ENCODE measurements at regions not wholly inside any gene's neighbourhood (a gene's known extent, or its start where the extent isn't known, plus 50 kb on each side); places are given as distances from the start of the nearest gene placed in this dataset.
"Not testable (repeated sequence)": the region's sequence is repeated elsewhere in the genome, so short reads cannot be mapped to it uniquely, and the experiment has no call there.

DNA sequence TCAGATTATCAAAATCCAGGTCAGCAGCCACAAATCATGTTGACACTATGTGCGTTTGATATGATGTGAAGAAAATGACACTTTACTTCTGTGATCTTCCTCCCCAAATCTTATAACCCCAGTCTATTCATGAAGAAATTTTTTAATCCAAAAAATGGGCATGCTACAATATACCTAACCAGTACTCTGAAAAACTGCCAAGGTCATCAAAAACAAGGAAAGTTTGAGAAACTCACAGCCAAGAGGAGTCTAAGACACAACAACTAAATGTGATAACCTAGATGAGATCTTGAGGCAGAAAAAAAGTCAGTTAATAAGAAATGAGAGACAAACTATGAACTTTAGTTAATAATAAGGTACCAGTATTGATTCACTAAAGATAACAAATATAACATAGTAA lies 200.6 kb upstream of the IRAK1BP1 start:
- no peaks in the 10 kb centered on the region for H3K4me1 Mint-ChIP-seq (ENCODE audit: low read depth)
- no peak overlapping the region for H3K27ac Mint-ChIP-seq
- CTCF ChIA-PET = no interaction called here
- DNase-seq = no peak
- H3K27me3 Mint-ChIP-seq (ENCODE audit: low read depth) = no peaks in the 10 kb centered on the region
- ATAC-seq = no peak
- H3K9me3 Mint-ChIP-seq (ENCODE audit: insufficient read depth) = no peaks in the 10 kb centered on the region
- POLR2A ChIA-PET = no interaction called here
- H3K4me3 Mint-ChIP-seq = no peak overlapping the region
- no peaks in the 10 kb centered on the region for H3K36me3 Mint-ChIP-seq (ENCODE audit: low read depth)

DNA sequence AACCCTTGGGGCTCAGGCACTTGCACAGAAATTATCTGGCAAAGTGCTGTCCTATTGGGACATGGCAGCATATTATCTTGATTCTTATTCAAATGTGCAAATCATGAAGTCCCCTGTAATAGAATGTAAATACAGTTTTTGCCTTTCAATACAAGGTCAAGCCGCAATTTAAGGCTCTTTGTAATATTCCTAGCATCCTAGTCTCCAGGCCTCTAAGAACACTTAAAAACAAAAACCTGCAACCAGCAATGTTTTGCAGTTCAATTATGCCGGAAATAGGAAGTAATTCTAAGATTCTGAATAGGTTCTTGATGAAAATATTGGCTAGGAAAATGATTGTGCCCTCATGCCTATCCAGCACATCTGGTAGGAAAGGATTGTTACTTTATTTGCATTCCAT lies 197.2 kb upstream of the IRAK1BP1 start:
- H3K27me3 Mint-ChIP-seq (ENCODE audit: low read depth) = no peaks in the 10 kb centered on the region
- ChIA-PET CTCF (no interaction called here), POLR2A (no interaction called here)
- H3K4me3 Mint-ChIP-seq = no peak overlapping the region
- no peaks in the 10 kb centered on the region for H3K9me3 Mint-ChIP-seq (ENCODE audit: insufficient read depth)
- no peaks in the 10 kb centered on the region for H3K4me1 Mint-ChIP-seq (ENCODE audit: low read depth)
- no peaks in the 10 kb centered on the region for H3K36me3 Mint-ChIP-seq (ENCODE audit: low read depth)
- ATAC-seq = no peak
- no peak for DNase-seq
- H3K27ac Mint-ChIP-seq = no peak overlapping the region

DNA sequence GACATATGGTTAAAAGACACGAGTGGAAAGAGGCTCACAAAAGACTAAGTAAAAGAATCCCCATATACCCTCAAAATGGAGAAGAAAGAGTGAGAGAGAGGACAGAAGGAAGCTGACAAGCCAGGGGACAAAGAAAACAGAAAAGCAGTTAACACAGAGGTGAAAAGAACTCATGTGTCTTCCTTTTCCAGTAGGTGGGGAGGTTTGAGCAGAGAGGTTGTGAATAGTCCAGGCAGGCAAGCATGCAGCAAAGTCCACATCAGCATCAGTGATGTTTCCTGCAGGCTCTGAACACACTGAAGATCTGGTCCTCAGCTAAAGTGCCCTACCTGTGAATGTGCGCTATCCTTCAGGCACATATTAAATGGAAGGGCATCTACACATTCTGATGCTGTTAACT lies 196.5 kb upstream of the IRAK1BP1 start:
- ATAC-seq = no peak
- H3K4me1 Mint-ChIP-seq (ENCODE audit: low read depth) = no peaks in the 10 kb centered on the region
- CTCF ChIA-PET = no interaction called here
- no peaks in the 10 kb centered on the region for H3K27me3 Mint-ChIP-seq (ENCODE audit: low read depth)
- no peak for DNase-seq
- H3K4me3 Mint-ChIP-seq = no peak overlapping the region
- POLR2A ChIA-PET = no interaction called here
- H3K9me3 Mint-ChIP-seq (ENCODE audit: insufficient read depth) = no peaks in the 10 kb centered on the region
- H3K27ac Mint-ChIP-seq = no peak overlapping the region
- no peaks in the 10 kb centered on the region for H3K36me3 Mint-ChIP-seq (ENCODE audit: low read depth)

DNA sequence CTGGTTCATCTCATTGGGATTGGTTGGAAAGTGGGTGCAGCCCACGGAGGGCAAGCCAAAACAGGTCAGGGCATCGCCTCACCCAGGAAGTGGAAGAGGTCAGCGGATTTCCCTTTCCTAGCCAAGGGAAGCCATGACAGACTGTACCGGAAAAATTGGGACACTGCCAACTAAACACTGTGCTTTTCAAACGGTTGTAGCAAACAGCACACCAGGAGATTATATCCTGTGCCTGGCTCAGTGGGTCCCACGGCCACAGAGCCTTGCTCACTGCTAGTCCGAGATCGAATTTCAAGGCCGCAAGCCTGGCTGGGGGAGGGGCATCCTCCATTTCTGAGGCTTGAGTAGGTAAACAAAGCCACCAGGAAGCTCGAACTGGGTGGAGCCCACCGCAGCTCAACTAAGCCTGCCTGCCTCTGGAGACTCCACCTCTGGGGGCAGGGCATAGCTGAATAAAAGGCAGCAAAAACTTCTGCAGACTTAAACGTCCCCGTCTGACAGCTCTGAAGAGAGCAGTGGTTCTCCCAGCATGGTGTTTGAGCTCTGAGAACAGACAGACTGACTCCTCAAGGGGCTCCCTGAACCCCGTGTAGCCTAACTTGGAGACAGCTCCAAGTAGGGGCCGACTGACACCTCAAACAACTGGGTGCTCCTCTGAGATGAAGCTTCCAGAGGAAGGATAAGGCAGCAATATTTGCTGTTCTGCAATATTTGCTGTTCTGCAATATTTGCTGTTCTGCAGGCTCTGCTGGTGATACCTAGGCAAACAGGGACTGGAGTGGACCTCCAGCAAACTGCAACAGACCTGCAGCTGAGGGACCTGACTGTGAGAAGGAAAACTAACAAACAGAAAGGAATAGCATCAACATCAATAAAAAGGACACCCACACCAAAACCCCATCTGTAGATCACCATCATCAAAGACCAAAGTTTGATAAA lies 191.0 kb upstream of the IRAK1BP1 start:
- CTCF ChIA-PET; H3K9me3 Mint-ChIP-seq (ENCODE audit: insufficient read depth); H3K4me1 Mint-ChIP-seq (ENCODE audit: low read depth); DNase-seq; H3K27ac Mint-ChIP-seq; H3K27me3 Mint-ChIP-seq (ENCODE audit: low read depth); POLR2A ChIA-PET; H3K36me3 Mint-ChIP-seq (ENCODE audit: low read depth); ATAC-seq; H3K4me3 Mint-ChIP-seq: not testable (repeated sequence)

DNA sequence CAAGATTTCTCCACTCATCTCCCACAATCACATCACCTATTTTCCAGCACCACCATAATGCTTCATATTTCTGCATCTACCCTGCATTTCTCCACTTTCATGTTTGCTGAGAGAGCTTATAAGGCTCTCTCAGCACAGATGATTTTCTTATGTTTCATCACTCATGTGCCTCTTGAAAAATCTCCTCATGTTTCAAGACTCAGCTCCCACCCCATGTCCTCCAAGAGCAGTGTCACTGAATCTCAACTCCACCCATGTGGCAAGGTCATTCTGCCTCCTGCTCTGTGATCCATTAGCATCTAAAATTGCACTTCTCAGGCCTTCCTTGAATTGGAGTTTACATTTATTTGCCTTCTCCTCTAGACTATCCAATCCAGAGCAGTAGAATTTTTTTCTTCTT lies 178.7 kb upstream of the IRAK1BP1 start:
- Mint-ChIP-seq H3K27me3 (ENCODE audit: low read depth) (no peaks in the 10 kb centered on the region), H3K9me3 (ENCODE audit: insufficient read depth) (no peaks in the 10 kb centered on the region), H3K36me3 (ENCODE audit: low read depth) (no peaks in the 10 kb centered on the region), H3K27ac (no peak overlapping the region), H3K4me1 (ENCODE audit: low read depth) (no peaks in the 10 kb centered on the region), H3K4me3 (no peak overlapping the region)
- no peak for ATAC-seq
- ChIA-PET POLR2A (no interaction called here), CTCF (no interaction called here)
- no peak for DNase-seq

DNA sequence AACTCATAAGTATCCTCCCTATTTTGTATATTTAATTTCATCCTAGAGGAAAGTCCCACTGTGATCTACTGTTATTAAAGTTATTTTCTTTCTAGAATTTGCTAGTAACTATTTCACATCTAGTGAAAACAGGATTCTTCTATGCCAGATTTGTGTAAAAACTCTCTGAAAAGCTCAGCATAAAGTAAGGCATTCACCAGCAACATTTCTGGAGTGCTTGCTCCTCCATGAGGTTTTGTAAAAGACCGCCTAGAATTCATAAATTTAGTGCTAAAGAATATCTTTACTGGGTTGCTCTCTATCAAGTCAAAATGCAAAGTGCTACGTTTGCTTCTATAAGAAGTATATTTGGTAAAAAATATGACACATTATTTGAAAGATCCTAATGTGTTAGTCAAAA lies 173.5 kb upstream of the IRAK1BP1 start:
- no peaks in the 10 kb centered on the region for H3K4me1 Mint-ChIP-seq (ENCODE audit: low read depth)
- ChIA-PET POLR2A (no interaction called here), CTCF (no interaction called here)
- H3K27ac Mint-ChIP-seq = no peak overlapping the region
- H3K27me3 Mint-ChIP-seq (ENCODE audit: low read depth) = no peaks in the 10 kb centered on the region
- ATAC-seq = no peak
- H3K9me3 Mint-ChIP-seq (ENCODE audit: insufficient read depth) = peaks cover 3% of the 10 kb centered on the region
- H3K36me3 Mint-ChIP-seq (ENCODE audit: low read depth) = no peaks in the 10 kb centered on the region
- H3K4me3 Mint-ChIP-seq = no peak overlapping the region
- no peak for DNase-seq

DNA sequence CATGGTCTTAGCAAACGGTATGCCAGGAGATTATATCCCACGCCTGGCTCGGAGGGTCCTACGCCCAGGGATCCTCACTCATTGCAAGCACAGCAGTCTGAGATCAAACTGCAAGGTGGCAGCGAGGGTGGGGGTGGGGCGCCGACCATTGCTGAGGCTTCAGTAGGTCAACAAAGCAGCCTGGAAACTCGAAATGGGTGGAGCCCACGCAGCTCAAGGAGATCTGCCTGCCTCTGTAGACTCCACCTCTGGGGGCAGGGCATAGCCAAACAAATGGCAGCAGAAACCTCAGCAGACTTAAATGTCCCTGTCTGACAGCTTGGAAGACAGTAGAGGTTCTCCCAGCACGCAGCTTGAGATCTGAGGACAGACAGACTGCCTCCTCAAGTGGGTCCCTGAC lies 172.7 kb upstream of the IRAK1BP1 start:
- H3K27ac Mint-ChIP-seq; H3K9me3 Mint-ChIP-seq (ENCODE audit: insufficient read depth); ATAC-seq; POLR2A ChIA-PET; H3K27me3 Mint-ChIP-seq (ENCODE audit: low read depth); H3K4me3 Mint-ChIP-seq; H3K4me1 Mint-ChIP-seq (ENCODE audit: low read depth); CTCF ChIA-PET; H3K36me3 Mint-ChIP-seq (ENCODE audit: low read depth); DNase-seq: not testable (repeated sequence)

DNA sequence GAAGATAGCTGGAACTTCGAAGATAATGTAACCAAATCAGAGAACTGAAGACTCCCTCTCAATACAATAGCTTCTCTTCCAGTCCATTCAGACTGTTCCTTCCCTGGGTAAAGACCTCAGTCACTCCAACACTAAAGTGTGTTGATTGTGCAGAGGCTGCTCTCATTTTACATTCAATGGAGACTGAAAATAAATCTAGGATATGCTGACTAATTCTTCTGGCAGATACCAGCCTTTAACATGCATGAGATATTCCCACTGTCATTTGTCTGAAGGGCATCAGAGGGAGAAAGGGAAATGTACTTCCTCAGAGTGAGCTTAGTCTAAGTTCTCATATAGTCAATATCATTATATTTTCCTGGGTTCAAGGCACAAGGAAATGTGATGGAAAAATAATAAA lies 166.4 kb upstream of the IRAK1BP1 start:
- H3K27ac Mint-ChIP-seq = no peak overlapping the region

DNA sequence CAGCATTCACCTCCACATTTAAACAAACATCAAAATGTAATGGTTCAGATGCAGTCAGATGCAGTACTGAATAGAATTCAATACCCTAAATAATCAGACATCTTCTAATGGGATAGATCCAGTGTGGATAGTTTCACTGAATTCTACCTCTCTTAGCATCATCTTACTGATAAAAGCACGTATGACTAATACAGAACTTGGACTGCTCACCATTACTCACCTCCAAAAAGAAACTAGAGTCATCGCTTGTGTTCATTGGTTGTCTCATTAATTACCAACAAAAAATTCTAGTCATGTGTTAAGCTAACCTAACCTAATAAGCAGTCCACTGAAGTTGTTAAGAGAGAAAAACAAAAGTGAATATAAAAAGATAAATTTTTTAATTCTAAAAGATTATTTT lies 165.9 kb upstream of the IRAK1BP1 start:
- Mint-ChIP-seq H3K27me3 (ENCODE audit: low read depth) (no peaks in the 10 kb centered on the region), H3K4me1 (ENCODE audit: low read depth) (no peaks in the 10 kb centered on the region), H3K27ac (no peak overlapping the region), H3K36me3 (ENCODE audit: low read depth) (no peaks in the 10 kb centered on the region), H3K4me3 (no peak overlapping the region), H3K9me3 (ENCODE audit: insufficient read depth) (no peaks in the 10 kb centered on the region)
- ATAC-seq (no peak), DNase-seq (no peak)
- ChIA-PET CTCF (no interaction called here), POLR2A (no interaction called here)

More for the DNA sequence above, 166.4 kb upstream of the IRAK1BP1 start:
- ChIA-PET POLR2A (no interaction called here), CTCF (no interaction called here)
- Mint-ChIP-seq H3K36me3 (ENCODE audit: low read depth) (no peaks in the 10 kb centered on the region), H3K9me3 (ENCODE audit: insufficient read depth) (no peaks in the 10 kb centered on the region), H3K27me3 (ENCODE audit: low read depth) (no peaks in the 10 kb centered on the region), H3K4me1 (ENCODE audit: low read depth) (no peaks in the 10 kb centered on the region), H3K4me3 (no peak overlapping the region)
- ATAC-seq (no peak), DNase-seq (no peak)

DNA sequence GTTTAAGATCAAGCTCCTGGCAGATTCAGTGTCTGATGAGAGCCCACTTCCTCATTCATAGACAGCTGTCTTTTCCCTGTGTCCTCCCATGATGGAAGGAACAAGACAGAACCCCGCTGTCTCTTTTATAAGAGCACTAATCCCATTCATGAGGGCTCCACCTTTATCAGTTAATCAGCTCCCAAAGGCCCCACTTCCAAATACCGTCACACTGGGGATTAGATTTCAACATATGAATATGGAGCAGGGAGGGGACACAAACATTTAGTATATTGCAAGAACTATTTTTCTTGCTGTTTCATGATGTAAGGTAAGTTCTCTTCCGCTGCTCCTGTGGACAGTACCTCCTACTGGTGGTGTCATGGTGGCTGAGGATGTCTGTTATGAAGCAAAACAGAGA lies 158.3 kb upstream of the IRAK1BP1 start:
- no peak overlapping the region for H3K4me3 Mint-ChIP-seq
- ATAC-seq = no peak
- CTCF ChIA-PET = no interaction called here
- H3K4me1 Mint-ChIP-seq (ENCODE audit: low read depth) = no peaks in the 10 kb centered on the region
- H3K27me3 Mint-ChIP-seq (ENCODE audit: low read depth) = no peaks in the 10 kb centered on the region
- no peaks in the 10 kb centered on the region for H3K9me3 Mint-ChIP-seq (ENCODE audit: insufficient read depth)
- no peaks in the 10 kb centered on the region for H3K36me3 Mint-ChIP-seq (ENCODE audit: low read depth)
- H3K27ac Mint-ChIP-seq = no peak overlapping the region
- DNase-seq = no peak
- POLR2A ChIA-PET = no interaction called here

DNA sequence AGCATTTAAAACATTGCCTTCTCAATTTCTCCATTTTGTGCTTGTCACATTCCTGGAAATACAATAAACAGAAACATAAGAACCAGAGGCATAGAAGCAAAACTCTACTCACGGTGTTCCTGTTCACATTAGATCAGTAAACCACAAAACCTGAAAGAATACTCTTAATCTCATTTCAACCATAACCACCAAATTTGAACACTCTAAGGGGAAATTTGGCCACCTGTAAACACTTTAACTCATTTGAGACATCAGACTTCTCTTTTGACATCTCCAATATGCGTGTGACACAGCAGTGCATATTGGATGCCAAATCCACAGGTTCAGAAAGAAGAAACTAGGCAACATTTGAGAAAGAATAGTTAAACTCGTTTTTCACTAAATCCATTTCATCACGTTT lies 153.8 kb upstream of the IRAK1BP1 start:
- POLR2A ChIA-PET = no interaction called here
- Mint-ChIP-seq H3K27me3 (ENCODE audit: low read depth) (no peaks in the 10 kb centered on the region), H3K36me3 (ENCODE audit: low read depth) (no peaks in the 10 kb centered on the region), H3K27ac (no peak overlapping the region), H3K4me3 (no peak overlapping the region), H3K9me3 (ENCODE audit: insufficient read depth) (no peaks in the 10 kb centered on the region), H3K4me1 (ENCODE audit: low read depth) (no peaks in the 10 kb centered on the region)
- ATAC-seq (no peak), DNase-seq (no peak)
- CTCF ChIA-PET = interaction anchor here (0.7 kb wide), 1 partner anchor 1523 kb away, joined by 3 read pairs; no protein-coding TSS in a partner anchor

DNA sequence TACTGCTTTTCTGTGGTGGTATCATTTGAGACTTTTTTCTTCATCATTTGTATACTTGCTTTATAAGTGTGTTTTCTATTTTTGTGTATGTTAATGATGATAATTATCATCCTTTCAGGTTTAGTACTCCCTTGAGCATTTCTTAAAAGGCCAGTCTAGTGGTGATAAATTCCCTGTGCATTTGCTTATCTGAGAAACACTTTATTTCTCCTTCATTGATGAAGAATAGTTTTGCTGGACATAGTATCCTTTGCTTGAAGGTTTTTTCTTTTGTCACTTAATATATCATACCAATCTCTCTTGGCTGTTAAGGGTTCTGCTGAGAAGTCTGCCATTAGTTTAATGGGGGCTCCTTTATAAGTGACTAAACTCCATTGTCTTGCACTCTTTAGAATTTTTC lies 123.2 kb upstream of the IRAK1BP1 start:
- Mint-ChIP-seq H3K4me3 (no peak overlapping the region), H3K4me1 (ENCODE audit: low read depth) (no peaks in the 10 kb centered on the region), H3K27ac (no peak overlapping the region), H3K9me3 (ENCODE audit: insufficient read depth) (peaks cover 15% of the 10 kb centered on the region), H3K27me3 (ENCODE audit: low read depth) (no peaks in the 10 kb centered on the region), H3K36me3 (ENCODE audit: low read depth) (no peaks in the 10 kb centered on the region)
- DNase-seq (no peak), ATAC-seq (no peak)
- ChIA-PET CTCF (no interaction called here), POLR2A (no interaction called here)

DNA sequence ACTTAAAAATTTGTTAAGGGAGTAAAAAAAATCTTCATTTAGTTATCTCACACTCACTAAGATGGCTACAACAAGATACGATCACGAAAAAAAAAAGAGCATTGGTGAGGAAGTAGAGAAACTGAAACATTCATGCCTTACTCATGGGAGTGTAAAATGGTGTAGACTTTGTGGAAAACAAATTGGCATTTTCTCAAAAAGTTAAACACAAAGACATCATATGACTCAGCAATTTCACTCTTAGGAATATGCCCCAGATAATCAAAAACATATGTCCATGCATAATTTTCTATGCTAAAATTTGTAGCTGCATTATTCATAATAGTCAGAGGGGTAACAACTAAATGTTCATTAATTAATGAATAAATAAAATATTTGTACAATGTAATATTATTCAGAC lies 120.9 kb upstream of the IRAK1BP1 start:
- peaks cover 15% of the 10 kb centered on the region for H3K9me3 Mint-ChIP-seq (ENCODE audit: insufficient read depth)
- no peak overlapping the region for H3K27ac Mint-ChIP-seq
- ChIA-PET CTCF (no interaction called here), POLR2A (no interaction called here)
- DNase-seq = no peak
- no peaks in the 10 kb centered on the region for H3K4me1 Mint-ChIP-seq (ENCODE audit: low read depth)
- ATAC-seq = no peak
- H3K27me3 Mint-ChIP-seq (ENCODE audit: low read depth) = no peaks in the 10 kb centered on the region
- H3K4me3 Mint-ChIP-seq = no peak overlapping the region
- H3K36me3 Mint-ChIP-seq (ENCODE audit: low read depth) = no peaks in the 10 kb centered on the region

Data from activated CD8-positive, alpha-beta T cell treated with anti-CD3 and anti-CD28 coated beads, Interleukin-2, amount 10 ng/mL, durations not matched to agents 7 days and 5 days (primary cell).